ENCODE measurements at regions not wholly inside any gene's neighbourhood (a gene's known extent, or its start where the extent isn't known, plus 50 kb on each side); places are given as distances from the start of the nearest gene placed in this dataset.

- TF ChIP-seq, protein P1, sequence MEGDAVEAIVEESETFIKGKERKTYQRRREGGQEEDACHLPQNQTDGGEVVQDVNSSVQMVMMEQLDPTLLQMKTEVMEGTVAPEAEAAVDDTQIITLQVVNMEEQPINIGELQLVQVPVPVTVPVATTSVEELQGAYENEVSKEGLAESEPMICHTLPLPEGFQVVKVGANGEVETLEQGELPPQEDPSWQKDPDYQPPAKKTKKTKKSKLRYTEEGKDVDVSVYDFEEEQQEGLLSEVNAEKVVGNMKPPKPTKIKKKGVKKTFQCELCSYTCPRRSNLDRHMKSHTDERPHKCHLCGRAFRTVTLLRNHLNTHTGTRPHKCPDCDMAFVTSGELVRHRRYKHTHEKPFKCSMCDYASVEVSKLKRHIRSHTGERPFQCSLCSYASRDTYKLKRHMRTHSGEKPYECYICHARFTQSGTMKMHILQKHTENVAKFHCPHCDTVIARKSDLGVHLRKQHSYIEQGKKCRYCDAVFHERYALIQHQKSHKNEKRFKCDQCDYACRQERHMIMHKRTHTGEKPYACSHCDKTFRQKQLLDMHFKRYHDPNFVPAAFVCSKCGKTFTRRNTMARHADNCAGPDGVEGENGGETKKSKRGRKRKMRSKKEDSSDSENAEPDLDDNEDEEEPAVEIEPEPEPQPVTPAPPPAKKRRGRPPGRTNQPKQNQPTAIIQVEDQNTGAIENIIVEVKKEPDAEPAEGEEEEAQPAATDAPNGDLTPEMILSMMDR (IDR thresholded peaks at IDR 0.05; ENCODE audit: low read depth, low read length): no peak
- TF ChIP-seq EZH2phosphoT487 (IDR thresholded peaks at IDR 0.05; ENCODE audit: low read depth): no peak
Measured at GRCh38 chr3:11924518-11924917, 77.8 kb upstream of the TAMM41 start.
